ENCODE measurements at regions not wholly inside any gene's neighbourhood (a gene's known extent, or its start where the extent isn't known, plus 50 kb on each side); places are given as distances from the start of the nearest gene placed in this dataset.

- no peak overlapping the region for H3K27ac ChIP-seq
- no peak for DNase-seq
- 88 to 90% (median 88%) methylated on average over 2 of the region's 2 CpGs for WGBS, 3 donors
- no peaks in the 10 kb centered on the region for H3K36me3 ChIP-seq
- no peaks in the 10 kb centered on the region for H3K27me3 ChIP-seq
- TF ChIP-seq EP300 (IDR thresholded peaks at IDR 0.05) (no peak), POLR2A (IDR thresholded peaks at IDR 0.05) (no peak), CTCF (IDR thresholded peaks at IDR 0.05) (no peak)
- intact Hi-C loops (cut with DNase I): no loop called here
- no peaks in the 10 kb centered on the region for H3K4me1 ChIP-seq (ENCODE audit: insufficient read depth)
- H3K9me3 ChIP-seq: no peaks in the 10 kb centered on the region
- no peak overlapping the region for H3K4me3 ChIP-seq
Measured at GRCh38 chr4:89618151-89618550, 218.8 kb downstream of the SNCA start.

- no peak for DNase-seq
- H3K27me3 ChIP-seq: no peaks in the 10 kb centered on the region
- 57 to 70% (median 62%) methylated on average over 3 of the region's 3 CpGs for WGBS, 3 donors
- H3K4me3 ChIP-seq: no peak overlapping the region
- H3K36me3 ChIP-seq: no peaks in the 10 kb centered on the region
- no peaks in the 10 kb centered on the region for H3K4me1 ChIP-seq (ENCODE audit: insufficient read depth)
- H3K27ac ChIP-seq: no peak overlapping the region
- intact Hi-C loops (cut with DNase I): no loop called here
- H3K9me3 ChIP-seq: no peaks in the 10 kb centered on the region
- TF ChIP-seq CTCF (IDR thresholded peaks at IDR 0.05): no peak
- no peak for TF ChIP-seq EP300 (IDR thresholded peaks at IDR 0.05)
- TF ChIP-seq POLR2A (IDR thresholded peaks at IDR 0.05): no peak
Measured at GRCh38 chr4:89617317-89617716, 219.6 kb downstream of the SNCA start.

- Histone ChIP-seq H3K4me3 (no peak overlapping the region), H3K27me3 (no peaks in the 10 kb centered on the region), H3K4me1 (ENCODE audit: insufficient read depth) (no peaks in the 10 kb centered on the region), H3K36me3 (no peaks in the 10 kb centered on the region), H3K9me3 (no peaks in the 10 kb centered on the region), H3K27ac (no peak overlapping the region)
- TF ChIP-seq CTCF (IDR thresholded peaks at IDR 0.05) (no peak), EP300 (IDR thresholded peaks at IDR 0.05) (no peak), POLR2A (IDR thresholded peaks at IDR 0.05) (no peak)
- DNase-seq: no peak
- WGBS, 3 donors: 56 to 84% (median 58%) methylated on average over 2 of the region's 2 CpGs
- intact Hi-C loops (cut with DNase I): no loop called here
Measured at GRCh38 chr4:89616382-89616781, 220.6 kb downstream of the SNCA start.

GRCh38 chr4:89615051-89615450 lies 221.9 kb downstream of the SNCA start:
- H3K9me3 ChIP-seq: no peaks in the 10 kb centered on the region
- no peaks in the 10 kb centered on the region for H3K27me3 ChIP-seq
- H3K4me1 ChIP-seq (ENCODE audit: insufficient read depth): no peaks in the 10 kb centered on the region
- no peak overlapping the region for H3K27ac ChIP-seq
- intact Hi-C loops (cut with DNase I): no loop called here
- H3K36me3 ChIP-seq: no peaks in the 10 kb centered on the region
- H3K4me3 ChIP-seq: no peak overlapping the region
- WGBS, 3 donors: 75 to 88% (median 86%) methylated on average over 4 of the region's 4 CpGs
- no peak for DNase-seq
- TF ChIP-seq CTCF (IDR thresholded peaks at IDR 0.05) (no peak), POLR2A (IDR thresholded peaks at IDR 0.05) (no peak), EP300 (IDR thresholded peaks at IDR 0.05) (no peak)

- Histone ChIP-seq H3K4me3 (no peak overlapping the region), H3K9me3 (no peaks in the 10 kb centered on the region), H3K4me1 (ENCODE audit: insufficient read depth) (peaks cover 2% of the 10 kb centered on the region), H3K27ac (no peak overlapping the region), H3K36me3 (no peaks in the 10 kb centered on the region), H3K27me3 (no peaks in the 10 kb centered on the region)
- intact Hi-C loops (cut with DNase I): no loop called here
- no peak for TF ChIP-seq EP300 (IDR thresholded peaks at IDR 0.05)
- no peak for TF ChIP-seq CTCF (IDR thresholded peaks at IDR 0.05)
- TF ChIP-seq POLR2A (IDR thresholded peaks at IDR 0.05): no peak
- DNase-seq: no peak
Measured at GRCh38 chr4:89614155-89614554, 222.8 kb downstream of the SNCA start.

All from ovary (tissue), 7 donors.